Muscle layer of colon (tissue), 2 donors: ENCODE measurements at regions not wholly inside any gene's neighbourhood (a gene's known extent, or its start where the extent isn't known, plus 50 kb on each side); places are given as distances from the start of the nearest gene placed in this dataset.

Experiments
- H3K27ac ChIP-seq: one replicate; pipeline ENCODE4 v1.7.0; 2013; ENCODE audit warnings: low read depth, mild to moderate bottlenecking, low read length, moderate library complexity
- H3K27me3 ChIP-seq, 2 donors: one replicate each; pipeline ENCODE4 v1.7.0; 2013; ENCODE audit warnings: low read length in 2 of 2, mild to moderate bottlenecking in 2 of 2; ENCODE audit not compliant: insufficient read depth in 2 of 2, control insufficient read depth in 1 of 2
- H3K36me3 ChIP-seq: one replicate; pipeline ENCODE4 v1.7.0; 2013; ENCODE audit warnings: mild to moderate bottlenecking, low read length; ENCODE audit not compliant: insufficient read depth
- H3K4me1 ChIP-seq: one replicate; pipeline ENCODE4 v1.7.0; 2013; ENCODE audit warnings: mild to moderate bottlenecking, low read length; ENCODE audit not compliant: insufficient read depth
- H3K4me3 ChIP-seq, 2 donors: one replicate each; pipeline ENCODE4 v1.7.0; 2013; ENCODE audit warnings: low read length in 2 of 2, low read depth in 1 of 2, mild to moderate bottlenecking in 1 of 2, moderate library complexity in 1 of 2
- H3K9ac ChIP-seq: one replicate; pipeline ENCODE4 v1.7.0; 2013; ENCODE audit warnings: low read length
- H3K9me3 ChIP-seq: one replicate; pipeline ENCODE4 v1.7.0; 2013; ENCODE audit warnings: mild to moderate bottlenecking, low read length
- donor health status: abdominal sarcoma.
- donor health status: Adenocarcinoma of cecum.

DNA sequence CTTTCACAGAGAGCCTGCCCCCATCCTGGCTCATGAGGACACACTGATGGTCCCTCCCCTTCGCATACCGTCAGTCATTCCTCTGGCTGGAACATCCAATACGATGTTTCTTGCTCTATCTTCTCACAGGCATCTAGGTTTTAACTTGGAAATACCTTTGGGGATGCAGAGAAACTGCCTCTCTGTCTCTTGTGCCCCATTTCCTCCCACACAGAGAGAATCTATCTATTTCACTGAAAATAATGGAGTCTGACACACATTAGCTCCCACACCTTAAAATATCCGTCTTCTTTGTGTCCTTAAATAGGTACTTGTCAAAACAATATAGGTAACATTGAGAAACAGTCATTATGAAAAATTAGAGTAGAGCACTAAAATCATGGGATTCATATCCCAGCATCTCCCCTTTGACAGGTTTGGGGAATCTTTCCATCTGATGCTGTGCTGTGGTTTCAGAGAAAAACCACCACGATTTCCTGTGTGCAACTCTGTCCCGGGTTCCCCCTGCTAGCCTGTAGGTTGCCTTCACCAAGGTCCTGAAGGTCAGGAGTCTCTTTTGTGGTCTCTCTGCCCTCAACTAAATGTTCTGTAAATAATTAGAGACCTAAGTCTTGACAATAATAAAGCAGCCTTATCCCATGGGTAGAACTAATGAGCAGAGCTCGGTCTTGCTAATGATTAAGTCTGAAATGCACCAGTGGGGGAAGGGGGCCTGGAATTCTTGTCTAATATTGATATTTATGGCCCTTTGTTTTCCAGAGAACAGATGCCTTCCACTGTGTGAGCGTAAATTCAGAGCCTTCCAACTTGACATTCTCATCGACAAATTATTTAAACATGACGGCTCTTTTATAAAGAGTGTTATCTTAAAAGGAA, 371.0 kb downstream of the ICE1 start:
- Histone ChIP-seq H3K4me3 (no peak overlapping the region), H3K9ac (no peak overlapping the region), H3K36me3 (no peaks in the 10 kb centered on the region), H3K4me1 (peaks cover 12% of the 10 kb centered on the region), H3K27me3 (no peaks in the 10 kb centered on the region), H3K9me3 (no peaks in the 10 kb centered on the region), H3K27ac (no peak overlapping the region)

DNA sequence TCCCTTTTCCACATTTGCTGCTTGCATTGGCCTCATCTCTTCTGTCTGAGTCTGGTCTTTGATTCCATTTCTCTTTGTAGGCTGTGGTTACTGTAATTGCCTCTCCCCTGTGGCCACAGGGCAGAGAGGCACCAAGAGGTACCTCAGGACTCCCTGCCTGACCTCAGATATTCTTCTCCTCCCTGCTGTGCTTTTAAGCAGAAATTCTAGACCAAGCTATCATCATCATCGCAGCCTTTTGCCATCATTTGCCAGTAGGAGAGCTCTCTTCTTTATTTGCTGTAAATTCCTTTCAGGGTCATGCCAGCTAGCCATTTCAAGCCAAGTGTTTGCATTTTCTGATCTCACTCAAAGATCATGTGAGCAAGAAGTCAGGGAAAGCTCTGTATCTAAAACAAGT, 369.6 kb downstream of the ICE1 start:
- no peak overlapping the region for H3K9ac ChIP-seq
- no peak overlapping the region for H3K4me3 ChIP-seq
- H3K27ac ChIP-seq = no peak overlapping the region
- H3K36me3 ChIP-seq = no peaks in the 10 kb centered on the region
- no peaks in the 10 kb centered on the region for H3K27me3 ChIP-seq
- H3K9me3 ChIP-seq = no peaks in the 10 kb centered on the region
- H3K4me1 ChIP-seq = peaks cover 8% of the 10 kb centered on the region

DNA sequence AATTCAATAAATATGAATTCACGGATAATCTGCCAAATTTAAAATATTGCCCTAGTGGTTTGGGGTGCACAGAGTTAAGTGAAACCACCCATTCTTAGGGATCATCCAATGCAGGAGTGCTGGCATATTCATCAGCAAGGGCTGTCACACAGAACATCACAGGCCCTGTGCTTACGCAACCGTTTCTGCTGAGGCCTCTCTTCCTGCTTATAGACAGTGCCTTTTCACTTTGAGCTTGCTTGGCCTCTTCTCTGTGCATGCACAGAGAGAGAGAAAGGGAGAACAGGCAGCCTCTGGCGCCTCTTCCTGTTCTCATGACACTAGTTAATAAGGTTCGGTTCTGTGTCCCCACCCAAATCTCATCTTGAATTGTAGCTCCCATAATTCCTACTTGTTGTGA, 366.3 kb downstream of the ICE1 start:
- Histone ChIP-seq H3K27me3 (no peaks in the 10 kb centered on the region), H3K27ac (no peak overlapping the region), H3K36me3 (no peaks in the 10 kb centered on the region), H3K4me1 (no peaks in the 10 kb centered on the region), H3K9ac (no peak overlapping the region), H3K9me3 (no peaks in the 10 kb centered on the region), H3K4me3 (no peak overlapping the region)

DNA sequence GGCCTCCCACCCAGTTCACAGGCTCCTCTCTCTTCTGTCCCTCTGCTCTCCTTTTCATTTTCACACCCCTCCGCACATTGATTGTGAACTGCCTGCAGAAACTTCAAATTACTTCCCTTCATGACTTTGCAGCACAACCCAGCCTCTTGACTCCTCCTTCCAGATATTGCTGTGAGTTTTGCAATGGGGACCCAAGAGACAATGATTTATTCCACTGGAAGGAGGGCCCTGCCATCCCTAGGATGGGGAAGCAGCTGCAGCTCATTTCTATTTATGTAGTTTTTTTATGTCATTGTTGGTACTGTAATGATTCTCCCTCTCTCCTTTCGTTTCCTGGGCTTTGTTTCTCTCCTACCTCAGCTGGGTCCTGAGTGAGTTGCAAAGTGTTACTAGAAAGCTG, 364.9 kb downstream of the ICE1 start:
- H3K27me3 ChIP-seq = no peaks in the 10 kb centered on the region
- H3K9me3 ChIP-seq = no peaks in the 10 kb centered on the region
- H3K9ac ChIP-seq = no peak overlapping the region
- no peak overlapping the region for H3K4me3 ChIP-seq
- H3K36me3 ChIP-seq = no peaks in the 10 kb centered on the region
- no peaks in the 10 kb centered on the region for H3K4me1 ChIP-seq
- no peak overlapping the region for H3K27ac ChIP-seq

DNA sequence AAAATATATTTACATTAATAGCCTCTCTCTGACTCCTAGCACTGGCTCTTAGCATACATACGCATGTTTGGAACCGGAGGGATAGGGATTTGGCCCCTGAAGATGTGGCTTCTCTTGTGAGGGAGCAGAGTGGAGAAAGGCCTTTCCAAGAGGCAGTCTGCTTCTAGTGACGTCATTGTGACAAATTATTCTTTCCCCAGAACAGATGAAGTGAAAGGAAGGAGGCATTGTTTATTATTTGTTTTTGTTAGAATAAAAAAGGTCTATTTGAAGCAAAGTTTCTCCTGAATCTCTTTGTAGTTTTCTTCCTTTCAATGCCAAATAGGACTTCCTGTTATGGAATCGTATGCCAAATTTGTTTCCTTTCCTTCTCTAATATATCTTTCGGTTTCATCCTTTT, 361.6 kb downstream of the ICE1 start:
- H3K9ac ChIP-seq = no peak overlapping the region
- H3K27ac ChIP-seq = no peak overlapping the region
- H3K4me3 ChIP-seq = no peak overlapping the region
- no peaks in the 10 kb centered on the region for H3K9me3 ChIP-seq
- no peaks in the 10 kb centered on the region for H3K4me1 ChIP-seq
- no peaks in the 10 kb centered on the region for H3K27me3 ChIP-seq
- no peaks in the 10 kb centered on the region for H3K36me3 ChIP-seq

DNA sequence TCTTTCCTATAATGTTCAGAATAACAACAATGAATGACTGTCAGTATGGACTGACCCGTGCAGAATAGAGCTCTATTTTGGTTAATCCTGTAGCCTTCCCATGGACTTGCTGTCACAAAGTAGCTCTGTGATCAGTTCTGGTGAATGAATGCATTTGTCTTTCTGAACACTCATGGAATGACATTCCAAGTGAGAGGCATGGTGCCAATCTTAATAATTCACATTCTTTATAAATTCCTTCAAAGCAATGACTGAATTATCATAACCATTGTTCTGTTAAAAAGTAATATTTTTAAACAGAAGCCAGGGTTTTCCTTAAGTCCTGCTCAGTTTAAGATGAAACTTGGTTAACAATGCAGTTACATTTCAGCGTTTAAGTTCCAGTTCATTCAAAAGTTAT, 360.5 kb downstream of the ICE1 start:
- Histone ChIP-seq H3K27ac (no peak overlapping the region), H3K4me1 (no peaks in the 10 kb centered on the region), H3K27me3 (no peaks in the 10 kb centered on the region), H3K36me3 (no peaks in the 10 kb centered on the region), H3K4me3 (no peak overlapping the region), H3K9ac (no peak overlapping the region), H3K9me3 (no peaks in the 10 kb centered on the region)

DNA sequence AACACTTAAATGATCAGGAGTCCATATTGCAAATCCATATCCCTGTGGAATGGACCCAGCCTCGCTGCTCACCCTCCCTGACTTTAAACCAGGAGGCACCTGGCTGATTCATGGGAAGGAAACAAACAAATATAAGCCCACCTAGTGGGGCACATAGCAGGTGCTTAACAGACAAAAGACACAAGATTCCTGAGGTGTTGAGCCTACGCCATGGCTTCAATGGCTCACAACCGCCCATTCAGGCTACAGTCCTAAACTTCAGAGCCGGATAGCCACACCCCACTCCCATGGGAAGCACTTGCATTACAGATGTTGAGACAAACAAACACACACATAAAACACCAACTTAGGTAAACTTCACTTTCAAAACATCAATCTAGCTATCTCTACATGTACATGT, 359.9 kb downstream of the ICE1 start:
- H3K9ac ChIP-seq = no peak overlapping the region
- H3K27ac ChIP-seq = no peak overlapping the region
- no peaks in the 10 kb centered on the region for H3K36me3 ChIP-seq
- no peaks in the 10 kb centered on the region for H3K4me1 ChIP-seq
- H3K27me3 ChIP-seq = no peaks in the 10 kb centered on the region
- no peak overlapping the region for H3K4me3 ChIP-seq
- H3K9me3 ChIP-seq = no peaks in the 10 kb centered on the region

DNA sequence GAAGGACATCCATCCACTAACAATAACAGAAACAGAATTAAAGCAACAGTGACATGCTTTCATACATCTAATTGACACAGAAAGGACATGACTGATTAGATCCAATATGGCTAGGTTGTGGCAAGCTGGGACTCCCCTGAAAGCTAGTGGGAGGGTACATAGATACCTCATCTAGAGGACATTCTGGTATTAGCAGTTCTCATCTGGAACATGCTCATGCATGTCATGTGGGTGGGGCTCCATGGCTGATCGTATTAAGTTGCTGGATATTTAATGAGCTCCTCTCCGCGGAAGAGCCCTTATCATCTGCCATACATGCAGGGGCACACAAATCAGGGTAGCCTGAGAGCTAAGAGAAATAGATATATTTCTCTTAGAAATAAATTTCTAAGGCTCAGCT, 358.9 kb downstream of the ICE1 start:
- no peak overlapping the region for H3K9ac ChIP-seq
- no peaks in the 10 kb centered on the region for H3K4me1 ChIP-seq
- H3K4me3 ChIP-seq = no peak overlapping the region
- H3K9me3 ChIP-seq = no peaks in the 10 kb centered on the region
- H3K27ac ChIP-seq = no peak overlapping the region
- H3K27me3 ChIP-seq = no peaks in the 10 kb centered on the region
- no peaks in the 10 kb centered on the region for H3K36me3 ChIP-seq

DNA sequence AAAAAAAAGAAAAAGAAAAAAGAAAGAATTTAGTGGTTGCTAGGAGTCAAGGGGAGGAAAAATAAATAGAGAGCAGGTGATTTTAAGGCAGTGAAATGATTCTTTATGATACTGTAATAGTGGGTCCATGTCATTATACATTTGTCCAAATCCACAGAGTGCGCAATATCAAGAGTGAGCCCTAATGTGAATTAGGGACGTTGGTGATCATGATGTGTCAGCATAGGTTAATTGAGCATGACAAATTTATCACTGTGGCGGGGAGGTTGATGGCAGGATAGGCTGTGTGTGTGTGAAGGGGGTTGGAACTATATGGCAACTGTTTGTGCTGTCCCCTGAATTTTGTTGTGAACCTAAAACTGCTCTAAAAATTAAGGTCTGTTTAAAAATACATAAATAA, 357.8 kb downstream of the ICE1 start:
- H3K4me1 ChIP-seq = no peaks in the 10 kb centered on the region
- H3K9ac ChIP-seq = no peak overlapping the region
- no peaks in the 10 kb centered on the region for H3K36me3 ChIP-seq
- no peak overlapping the region for H3K27ac ChIP-seq
- H3K27me3 ChIP-seq = no peaks in the 10 kb centered on the region
- H3K9me3 ChIP-seq = no peaks in the 10 kb centered on the region
- no peak overlapping the region for H3K4me3 ChIP-seq

DNA sequence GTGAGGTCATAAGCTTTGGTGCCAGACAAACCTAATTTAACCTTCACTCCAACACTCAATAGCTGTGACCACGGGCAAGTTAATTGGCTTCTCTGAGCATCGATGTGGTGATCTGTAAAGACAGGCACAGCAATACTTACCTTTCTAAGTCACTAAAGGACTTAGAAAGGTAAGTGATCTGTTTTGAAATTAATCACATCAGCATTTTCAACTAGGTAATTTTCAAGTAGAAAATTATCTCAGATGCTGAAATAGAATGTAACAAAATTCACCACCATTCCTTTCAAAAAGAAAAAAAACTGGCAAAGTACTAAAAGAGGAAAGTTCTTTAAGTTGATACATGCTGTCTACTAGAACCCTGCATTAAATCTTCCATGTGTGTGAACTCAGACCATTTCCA, 354.5 kb downstream of the ICE1 start:
- Histone ChIP-seq H3K27ac (no peak overlapping the region), H3K36me3 (no peaks in the 10 kb centered on the region), H3K27me3 (no peaks in the 10 kb centered on the region), H3K4me1 (peaks cover 8% of the 10 kb centered on the region), H3K4me3 (no peak overlapping the region), H3K9ac (no peak overlapping the region), H3K9me3 (no peaks in the 10 kb centered on the region)

DNA sequence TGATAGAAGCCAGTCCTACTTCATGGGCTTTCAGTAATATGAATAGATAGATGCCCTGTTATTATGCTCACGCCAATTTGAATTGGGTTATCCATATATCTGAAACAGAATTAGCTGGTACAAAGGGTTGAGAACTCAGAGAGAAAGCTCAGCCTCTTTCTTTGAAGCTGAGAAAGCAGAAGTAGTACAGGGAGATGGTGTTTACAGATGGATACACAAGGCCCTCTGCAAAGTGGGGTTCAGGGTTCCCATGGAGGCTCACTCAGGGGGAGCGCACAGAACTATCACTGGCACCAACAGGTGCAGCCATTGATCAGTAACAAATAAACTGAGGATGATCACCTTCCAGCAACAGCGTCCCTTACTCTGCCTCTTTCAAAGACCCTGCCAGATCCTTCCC, 349.7 kb downstream of the ICE1 start:
- no peak overlapping the region for H3K9ac ChIP-seq
- H3K27me3 ChIP-seq = no peaks in the 10 kb centered on the region
- H3K9me3 ChIP-seq = no peaks in the 10 kb centered on the region
- H3K4me3 ChIP-seq = no peak overlapping the region
- H3K4me1 ChIP-seq = peaks cover 14% of the 10 kb centered on the region
- H3K27ac ChIP-seq = no peak overlapping the region
- H3K36me3 ChIP-seq = no peaks in the 10 kb centered on the region

DNA sequence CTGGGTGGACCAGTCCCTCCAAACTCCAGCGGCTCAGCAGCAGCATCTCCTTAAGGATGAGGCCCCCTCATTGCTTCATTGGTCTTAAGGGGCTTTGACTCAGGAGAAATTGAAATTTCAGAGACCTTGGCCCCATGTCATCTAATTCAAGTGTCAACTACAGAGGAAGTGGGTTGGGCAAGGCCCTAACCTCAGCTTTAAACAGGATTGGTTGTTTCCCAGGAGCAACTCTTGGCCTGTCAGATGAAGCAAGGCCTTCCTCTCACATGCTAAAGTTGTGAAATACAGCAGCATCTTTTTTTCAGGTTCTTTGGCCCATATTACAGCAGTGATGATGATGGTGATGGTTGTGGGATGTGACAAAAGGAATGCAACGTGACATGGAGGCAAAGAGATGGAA, 348.3 kb downstream of the ICE1 start:
- Histone ChIP-seq H3K27me3 (no peaks in the 10 kb centered on the region), H3K9ac (no peak overlapping the region), H3K27ac (no peak overlapping the region), H3K4me3 (no peak overlapping the region), H3K9me3 (no peaks in the 10 kb centered on the region), H3K36me3 (no peaks in the 10 kb centered on the region), H3K4me1 (peaks cover 15% of the 10 kb centered on the region)
